Bronchial epithelial cell (primary cell): ENCODE measurements at regions not wholly inside any gene's neighbourhood (a gene's known extent, or its start where the extent isn't known, plus 50 kb on each side); places are given as distances from the start of the nearest gene placed in this dataset.

ENCODE experiments used
- DNase-seq: peaks from one replicate; pipeline ENCODE4 v3.0.0-alpha.2; 2010; ENCODE audit warnings: low read depth
- FAIRE-seq: peaks from 2 replicates; lab custom pipeline; 2011; peaks lifted over from hg19 to GRCh38; lab: Jason Lieb, UNC
- H3K27me3 ChIP-seq: 2 replicates; pipeline ENCODE4 v1.5.1; 2011; ENCODE audit warnings: low read length; ENCODE audit not compliant: control insufficient read depth, insufficient read depth
- H3K36me3 ChIP-seq: 2 replicates; pipeline ENCODE4 v1.5.1; 2011; ENCODE audit warnings: low read length; ENCODE audit not compliant: control insufficient read depth, insufficient read depth
- H3K4me3 ChIP-seq: 2 replicates; pipeline ENCODE4 v1.5.1; 2011; ENCODE audit warnings: mild to moderate bottlenecking, low read depth, low read length, control low read depth
- CTCF ChIP-seq: IDR thresholded peaks from 2 replicates; pipeline ENCODE4 v1.5.1; 2011; ENCODE audit warnings: mild to moderate bottlenecking, moderate library complexity, low read length, control low read depth, inconsistent platforms; ENCODE audit not compliant: insufficient read depth, severe bottlenecking

DNA sequence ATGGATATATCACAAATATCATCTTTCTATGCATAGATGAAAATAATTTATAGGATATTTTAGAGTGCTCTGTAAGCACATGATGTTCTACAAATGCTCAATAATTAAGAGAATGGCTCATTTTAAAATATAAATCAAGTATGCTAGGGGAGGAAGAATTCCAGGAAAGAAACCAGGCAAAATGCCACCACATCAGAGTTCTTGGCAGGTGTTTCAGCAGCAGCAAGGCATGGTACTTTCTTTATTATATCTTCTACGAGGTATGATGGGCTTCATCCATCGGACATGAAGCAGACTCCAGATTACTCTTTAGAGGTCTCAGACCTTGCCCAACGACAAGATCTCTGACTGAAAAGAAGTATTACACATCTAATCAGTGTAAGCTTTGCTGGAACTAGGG, 316.3 kb upstream of the ARRDC3 start:
- Histone ChIP-seq H3K4me3 (no peak overlapping the region), H3K36me3 (no peaks in the 10 kb centered on the region), H3K27me3 (no peaks in the 10 kb centered on the region)
- FAIRE-seq: no peak
- DNase-seq: no peak
- TF ChIP-seq CTCF: no peak

- DNase-seq: no peak
- TF ChIP-seq CTCF: no peak
- no peak for FAIRE-seq
- Histone ChIP-seq H3K36me3 (no peaks in the 10 kb centered on the region), H3K27me3 (no peaks in the 10 kb centered on the region), H3K4me3 (no peak overlapping the region)
Observed at GRCh38 chr5:91691592-91691991, 308.5 kb upstream of the ARRDC3 start.

DNA sequence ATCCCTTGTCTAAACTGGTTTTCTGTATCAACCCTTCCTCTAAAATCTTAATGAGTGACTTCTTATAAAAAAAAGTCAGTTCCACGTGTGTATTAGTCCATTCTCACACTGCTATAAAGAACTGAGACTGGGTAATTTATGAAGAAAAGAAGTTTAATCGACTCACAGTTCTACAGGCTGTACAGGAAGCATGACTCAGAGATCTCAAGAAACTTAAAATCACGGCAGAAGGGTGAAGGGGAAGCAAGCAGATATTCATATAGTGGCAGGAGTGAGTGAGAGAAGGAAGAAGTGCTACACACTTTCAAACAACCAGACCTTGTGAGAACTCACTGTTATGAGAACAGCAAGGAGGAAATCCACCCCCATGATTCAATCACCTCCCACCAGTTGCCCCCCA, 307.8 kb upstream of the ARRDC3 start:
- Histone ChIP-seq H3K27me3 (no peaks in the 10 kb centered on the region), H3K4me3 (no peak overlapping the region), H3K36me3 (no peaks in the 10 kb centered on the region)
- FAIRE-seq (no peak), DNase-seq (peak; percentile 1)
- no peak for TF ChIP-seq CTCF

GRCh38 chr5:91687430-91687829, 304.3 kb upstream of the ARRDC3 start:
- H3K4me3 ChIP-seq: no peak overlapping the region
- no peak for FAIRE-seq

DNA sequence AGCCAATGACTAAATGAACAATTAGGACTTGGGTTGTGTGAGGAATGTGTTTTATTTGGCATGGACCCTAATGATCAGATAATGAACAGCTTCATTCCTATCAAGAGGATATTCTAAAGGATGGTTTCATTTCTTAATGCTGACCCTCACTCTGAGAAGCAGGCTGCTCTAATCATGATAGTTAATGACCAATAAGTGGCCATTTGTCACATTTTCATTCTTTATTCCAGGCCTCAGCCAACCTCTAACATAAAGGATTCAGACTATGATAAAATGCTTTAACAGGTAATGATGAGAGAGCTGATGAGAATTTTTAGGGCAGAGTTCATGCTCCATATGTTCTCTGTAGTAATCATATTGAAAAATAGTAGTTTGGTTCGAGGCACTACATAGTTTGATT, 301.5 kb upstream of the ARRDC3 start:
- FAIRE-seq (no peak), DNase-seq (no peak)
- Histone ChIP-seq H3K36me3 (no peaks in the 10 kb centered on the region), H3K27me3 (no peaks in the 10 kb centered on the region), H3K4me3 (no peak overlapping the region)
- no peak for TF ChIP-seq CTCF

More at GRCh38 chr5:91687430-91687829, 304.3 kb upstream of the ARRDC3 start:
- TF ChIP-seq CTCF: no peak
- no peak for DNase-seq
- no peaks in the 10 kb centered on the region for H3K36me3 ChIP-seq
- H3K27me3 ChIP-seq: no peaks in the 10 kb centered on the region

DNA sequence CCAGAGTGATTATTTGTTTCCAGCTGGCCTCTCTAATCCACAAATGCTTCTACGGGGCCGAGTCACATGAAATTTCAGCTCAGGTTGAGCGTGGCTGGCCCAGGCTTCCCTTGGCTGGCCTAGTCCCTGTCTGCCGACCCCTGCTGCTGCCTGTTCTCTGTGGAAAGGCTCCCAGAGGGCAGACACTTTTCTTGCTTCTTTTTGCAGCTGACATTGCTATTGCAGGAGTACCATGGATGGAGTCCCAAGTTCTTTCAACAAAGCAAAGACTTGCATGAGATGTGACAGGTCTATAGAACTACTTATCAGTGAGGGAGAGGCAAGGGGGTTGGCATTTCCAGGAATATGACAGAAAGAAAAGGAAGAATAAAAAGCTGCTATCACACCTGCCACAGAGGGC, 287.4 kb upstream of the ARRDC3 start:
- Histone ChIP-seq H3K27me3 (no peaks in the 10 kb centered on the region), H3K4me3 (no peak overlapping the region), H3K36me3 (no peaks in the 10 kb centered on the region)
- no peak for TF ChIP-seq CTCF
- DNase-seq (no peak), FAIRE-seq (no peak)
